C4-2B (cell line): ENCODE measurements at regions not wholly inside any gene's neighbourhood (a gene's known extent, or its start where the extent isn't known, plus 50 kb on each side); places are given as distances from the start of the nearest gene placed in this dataset.

Source experiments
- CTCF ChIP-seq: fragments of 450-650 bp; conservative IDR thresholded peaks from 2 replicates; pipeline ENCODE4 v1.5.1; 2017; ENCODE audit warnings: mild to moderate bottlenecking
- ZFX ChIP-seq: fragments of 450-650 bp; IDR thresholded peaks from 2 replicates; pipeline ENCODE4 v1.6.1; 2017

GRCh38 chr2:219777388-219777787 is 150.0 kb downstream of the SLC4A3 start:
- TF ChIP-seq CTCF (no peak), ZFX (no peak)
